GM12891 (cell line): ENCODE measurements at regions not wholly inside any gene's neighbourhood (a gene's known extent, or its start where the extent isn't known, plus 50 kb on each side); places are given as distances from the start of the nearest gene placed in this dataset.

Source experiments
- POLR2A ChIP-seq: IDR thresholded peaks from 2 replicates; pipeline ENCODE4 v1.6.1; 2011; ENCODE audit warnings: low read depth, low read length, control low read depth
- POLR2AphosphoS5 ChIP-seq: IDR thresholded peaks from 2 replicates; pipeline ENCODE4 v1.6.1; 2011; ENCODE audit warnings: low read depth, low read length, control low read depth
- TAF1 ChIP-seq: IDR thresholded peaks from 2 replicates; pipeline ENCODE4 v1.6.1; 2011; ENCODE audit warnings: low read depth, low read length, control low read depth

GRCh38 chr4:58561170-58561569 lies 1451.0 kb upstream of the IGFBP7 start:
- TF ChIP-seq TAF1 (no peak), POLR2AphosphoS5 (no peak), POLR2A (no peak)
